PC-3 (cell line): ENCODE measurements at regions not wholly inside any gene's neighbourhood (a gene's known extent, or its start where the extent isn't known, plus 50 kb on each side); places are given as distances from the start of the nearest gene placed in this dataset.

Source experiments
- ATAC-seq: fragments of 200-7000 bp; cut with Tn5 transposase; 2 replicates; pipeline ENCODE4 v1.9.1; 2020; ENCODE audit warnings: mild to moderate bottlenecking, moderate library complexity
- BruUV-seq: library from RNA; stranded (reverse); fragments of 400-500 nt; replicated peaks from 2 replicates; lab custom pipeline; 2021; lab: Mats Ljungman, UMichigan
- CTCF ChIA-PET: fragments of 300-600 bp; sonication (Branson Sonifier 250); formaldehyde crosslinking; loops from one replicate; lab custom pipeline; 2022; ENCODE audit warnings: antibody characterized with exemption; lab: Charles Lee
- POLR2A ChIA-PET: fragments of 300-600 bp; sonication (Branson Sonifier 250); formaldehyde crosslinking; loops from one replicate; lab custom pipeline; 2022; ENCODE audit warnings: antibody characterized with exemption; ENCODE audit not compliant: unreplicated experiment; lab: Charles Lee
- DNase-seq: peaks from one replicate; pipeline ENCODE4 v3.0.0-alpha.2; 2015
- H2AFZ ChIP-seq: fragments of 300-600 bp; sonication (generic); 2 replicates; pipeline ENCODE4 v1.6.0; 2016; ENCODE audit warnings: antibody characterized with exemption, low read length
- H3F3A ChIP-seq: fragments of 300-600 bp; sonication (generic); one replicate; pipeline ENCODE4 v1.6.0; 2017; ENCODE audit warnings: antibody characterized with exemption, low read length, control low read depth, mild to moderate bottlenecking; ENCODE audit not compliant: unreplicated experiment
- H3K27ac ChIP-seq: fragments of 300-600 bp; sonication (generic); 2 replicates; pipeline ENCODE4 v1.5.1; 2016; ENCODE audit warnings: mild to moderate bottlenecking, low read length
- H3K27me3 ChIP-seq: fragments of 300-600 bp; sonication (generic); 2 replicates; pipeline ENCODE4 v1.6.1; 2016; ENCODE audit warnings: low read length, mixed read lengths
- H3K36me3 ChIP-seq: fragments of 300-600 bp; sonication (generic); 2 replicates; pipeline ENCODE4 v1.6.1; 2016; ENCODE audit warnings: low read depth, mixed run types, low read length, mixed read lengths
- H3K4me1 ChIP-seq: fragments of 300-600 bp; sonication (generic); 2 replicates; pipeline ENCODE4 v1.5.1; 2016; ENCODE audit warnings: low read length; ENCODE audit not compliant: insufficient read depth
- H3K4me2 ChIP-seq: fragments of 300-600 bp; sonication (generic); 2 replicates; pipeline ENCODE4 v1.6.0; 2016; ENCODE audit warnings: low read length
- H3K4me3 ChIP-seq: fragments of 300-600 bp; sonication (generic); 2 replicates; pipeline ENCODE4 v1.5.1; 2016; ENCODE audit warnings: mild to moderate bottlenecking, low read length, mixed read lengths
- H3K79me2 ChIP-seq: fragments of 300-600 bp; sonication (generic); 2 replicates; pipeline ENCODE4 v1.6.1; 2017; ENCODE audit warnings: low read length, mixed read lengths
- H3K9ac ChIP-seq: fragments of 300-600 bp; sonication (generic); 2 replicates; pipeline ENCODE4 v1.6.0; 2016; ENCODE audit warnings: mild to moderate bottlenecking, low read length
- H3K9me2 ChIP-seq: fragments of 300-600 bp; sonication (generic); replicated peaks from 2 replicates; pipeline ENCODE4 v1.6.1; 2016; ENCODE audit warnings: mixed run types, low read length, mixed read lengths
- H3K9me3 ChIP-seq: fragments of 300-600 bp; sonication (generic); 2 replicates; pipeline ENCODE4 v1.6.1; 2016; ENCODE audit warnings: low read length, mixed read lengths
- H4K20me1 ChIP-seq: fragments of 300-600 bp; sonication (generic); 2 replicates; pipeline ENCODE4 v1.6.1; 2016; ENCODE audit warnings: low read length, mixed read lengths
- EZH2 ChIP-seq: fragments of 300-600 bp; sonication (generic); IDR thresholded peaks from one replicate; pipeline ENCODE4 v1.6.1; 2017; ENCODE audit warnings: antibody characterized with exemption, mild to moderate bottlenecking, low read length; ENCODE audit not compliant: unreplicated experiment
- EZH2phosphoT487 ChIP-seq: fragments of 300-600 bp; sonication (generic); IDR thresholded peaks from 2 replicates; pipeline ENCODE4 v1.6.1; 2018; ENCODE audit warnings: mild to moderate bottlenecking, antibody characterized with exemption, low read length, borderline replicate concordance
- intact Hi-C: fragments of 100-400 bp; cut with micrococcal nuclease; formaldehyde crosslinking; loops from 2 replicates; pipeline ENCODE4 v1.9.0; 2023
- TF ChIP-seq, protein P1 (sequence below): fragments of 300-600 bp; sonication (generic); conservative IDR thresholded peaks from 2 replicates; pipeline ENCODE4 v1.5.1; 2017; ENCODE audit warnings: antibody characterized with exemption, low read depth, mild to moderate bottlenecking, low read length

DNA sequence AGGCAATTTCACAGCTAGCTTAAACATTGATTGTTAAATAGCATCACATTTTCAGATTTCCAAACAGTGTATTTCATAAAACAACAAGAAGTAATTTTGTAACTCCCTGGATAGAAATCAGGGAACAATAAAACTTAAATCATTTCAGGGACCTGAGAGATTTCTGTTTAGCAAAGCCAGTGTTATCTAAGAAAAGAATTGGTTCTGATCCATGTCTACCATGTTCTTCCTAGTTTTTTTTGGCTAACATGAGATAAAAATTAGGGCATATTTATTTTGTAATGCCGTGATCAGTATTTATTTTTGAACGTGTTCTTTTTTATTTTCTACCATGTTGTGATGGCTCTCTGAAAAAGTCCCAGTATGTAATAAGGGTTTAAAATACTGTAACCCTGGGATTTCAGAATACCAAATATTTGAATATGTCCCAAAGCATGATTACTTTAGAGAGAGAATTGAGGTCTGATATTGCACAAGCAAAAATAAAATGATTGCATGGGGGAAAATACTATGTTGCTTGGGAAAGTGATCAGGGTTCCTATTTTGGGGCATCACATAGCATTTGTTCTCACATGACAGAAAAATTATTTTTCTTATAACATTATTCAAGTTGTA lies 188.7 kb upstream of the CEP162 start:
- ChIA-PET CTCF (no interaction called here), POLR2A (no interaction called here)
- intact Hi-C loops = no loop called here
- no TSS peak for BruUV-seq
- DNase-seq = no peak
- Histone ChIP-seq H2AFZ (no peak overlapping the region), H3K9me2 (no peaks in the 10 kb centered on the region), H3K9ac (no peak overlapping the region), H3K4me1 (peaks cover 9% of the 10 kb centered on the region; the same call in 1 of the 2 replicates), H3K4me3 (no peak overlapping the region), H4K20me1 (no peaks in the 10 kb centered on the region), H3K36me3 (no peaks in the 10 kb centered on the region), H3F3A (no peaks in the 10 kb centered on the region), H3K9me3 (no peaks in the 10 kb centered on the region), H3K79me2 (no peaks in the 10 kb centered on the region), H3K27me3 (no peaks in the 10 kb centered on the region), H3K27ac (no peak overlapping the region), H3K4me2 (no peak overlapping the region)
- TF ChIP-seq EZH2phosphoT487 (no peak), EZH2 (no peak)
- TF ChIP-seq, protein P1, sequence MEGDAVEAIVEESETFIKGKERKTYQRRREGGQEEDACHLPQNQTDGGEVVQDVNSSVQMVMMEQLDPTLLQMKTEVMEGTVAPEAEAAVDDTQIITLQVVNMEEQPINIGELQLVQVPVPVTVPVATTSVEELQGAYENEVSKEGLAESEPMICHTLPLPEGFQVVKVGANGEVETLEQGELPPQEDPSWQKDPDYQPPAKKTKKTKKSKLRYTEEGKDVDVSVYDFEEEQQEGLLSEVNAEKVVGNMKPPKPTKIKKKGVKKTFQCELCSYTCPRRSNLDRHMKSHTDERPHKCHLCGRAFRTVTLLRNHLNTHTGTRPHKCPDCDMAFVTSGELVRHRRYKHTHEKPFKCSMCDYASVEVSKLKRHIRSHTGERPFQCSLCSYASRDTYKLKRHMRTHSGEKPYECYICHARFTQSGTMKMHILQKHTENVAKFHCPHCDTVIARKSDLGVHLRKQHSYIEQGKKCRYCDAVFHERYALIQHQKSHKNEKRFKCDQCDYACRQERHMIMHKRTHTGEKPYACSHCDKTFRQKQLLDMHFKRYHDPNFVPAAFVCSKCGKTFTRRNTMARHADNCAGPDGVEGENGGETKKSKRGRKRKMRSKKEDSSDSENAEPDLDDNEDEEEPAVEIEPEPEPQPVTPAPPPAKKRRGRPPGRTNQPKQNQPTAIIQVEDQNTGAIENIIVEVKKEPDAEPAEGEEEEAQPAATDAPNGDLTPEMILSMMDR = no peak
- no peak for ATAC-seq

- H2AFZ ChIP-seq = no peak overlapping the region
- no peak for TF ChIP-seq EZH2
- TF ChIP-seq, protein P1 = no peak
- TF ChIP-seq EZH2phosphoT487 = no peak
- no peak overlapping the region for H3K4me3 ChIP-seq
- no peaks in the 10 kb centered on the region for H3K27me3 ChIP-seq
- no peaks in the 10 kb centered on the region for H3K9me3 ChIP-seq
- ChIA-PET CTCF (no interaction called here), POLR2A (no interaction called here)
- ATAC-seq = no peak
- H3K27ac ChIP-seq = no peak overlapping the region
- no peaks in the 10 kb centered on the region for H3K9me2 ChIP-seq
- H3K9ac ChIP-seq = no peak overlapping the region
- H3K4me2 ChIP-seq = no peak overlapping the region
- H3F3A ChIP-seq = no peaks in the 10 kb centered on the region
- no peaks in the 10 kb centered on the region for H3K36me3 ChIP-seq
- no peaks in the 10 kb centered on the region for H4K20me1 ChIP-seq
- intact Hi-C loops = no loop called here
- H3K79me2 ChIP-seq = no peaks in the 10 kb centered on the region
- BruUV-seq = no TSS peak
- peaks cover 11% of the 10 kb centered on the region; the same call in 1 of the 2 replicates for H3K4me1 ChIP-seq
- DNase-seq = no peak
Measured at GRCh38 chr6:84415517-84415916, 188.1 kb upstream of the CEP162 start.

- H4K20me1 ChIP-seq = no peaks in the 10 kb centered on the region
- CTCF ChIA-PET = no interaction called here
- DNase-seq (no peak), ATAC-seq (no peak)
- intact Hi-C loops = no loop called here
- no peaks in the 10 kb centered on the region for H3K27me3 ChIP-seq
- peaks cover 11% of the 10 kb centered on the region; the same call in 1 of the 2 replicates for H3K4me1 ChIP-seq
- H3K9me3 ChIP-seq = no peaks in the 10 kb centered on the region
- no peaks in the 10 kb centered on the region for H3K79me2 ChIP-seq
- H3K4me3 ChIP-seq = no peak overlapping the region
- H3K36me3 ChIP-seq = no peaks in the 10 kb centered on the region
- H3K9ac ChIP-seq = no peak overlapping the region
- H3K4me2 ChIP-seq = no peak overlapping the region
- POLR2A ChIA-PET = no interaction called here
- H2AFZ ChIP-seq = no peak overlapping the region
- BruUV-seq = no TSS peak
- no peaks in the 10 kb centered on the region for H3K9me2 ChIP-seq
- H3K27ac ChIP-seq = no peak overlapping the region
- TF ChIP-seq EZH2phosphoT487 (no peak), EZH2 (no peak)
- TF ChIP-seq, protein P1 = no peak
- H3F3A ChIP-seq = no peaks in the 10 kb centered on the region
Measured at GRCh38 chr6:84415068-84415467, 187.6 kb upstream of the CEP162 start.
